Loucy (cell line): ENCODE measurements at regions not wholly inside any gene's neighbourhood (a gene's known extent, or its start where the extent isn't known, plus 50 kb on each side); places are given as distances from the start of the nearest gene placed in this dataset.

Experiments used
- H2AFZ ChIP-seq: fragments of 200-600 bp; sonication (generic); 2 replicates; pipeline ENCODE4 v1.6.0; 2016; ENCODE audit warnings: antibody characterized with exemption, mild to moderate bottlenecking, low read length, moderate library complexity
- H3F3A ChIP-seq: fragments of 200-600 bp; 2 replicates; pipeline ENCODE4 v1.6.0; 2016; ENCODE audit warnings: antibody characterized with exemption, low read depth, mild to moderate bottlenecking
- H3K27me3 ChIP-seq: fragments of 200-600 bp; sonication (generic); 2 replicates; pipeline ENCODE4 v1.6.1; 2014; ENCODE audit warnings: low read length, mild to moderate bottlenecking; ENCODE audit not compliant: insufficient read depth, poor library complexity, severe bottlenecking
- H3K36me3 ChIP-seq: fragments of 200-600 bp; sonication (generic); 2 replicates; pipeline ENCODE4 v1.6.1; 2016; ENCODE audit warnings: low read length; ENCODE audit not compliant: insufficient read depth
- H3K4me1 ChIP-seq: fragments of 200-600 bp; sonication (generic); 2 replicates; pipeline ENCODE4 v1.5.1; 2014; ENCODE audit warnings: low read length, mild to moderate bottlenecking; ENCODE audit not compliant: insufficient read depth, poor library complexity, severe bottlenecking
- H3K4me2 ChIP-seq: fragments of 200-600 bp; sonication (generic); 2 replicates; pipeline ENCODE4 v1.6.0; 2014; ENCODE audit warnings: antibody characterized with exemption, low read length, low read depth, mild to moderate bottlenecking; ENCODE audit not compliant: poor library complexity, severe bottlenecking
- H3K4me3 ChIP-seq: fragments of 200-600 bp; sonication (generic); 2 replicates; pipeline ENCODE4 v1.5.1; 2014; ENCODE audit warnings: low read length, mild to moderate bottlenecking, mixed read lengths; ENCODE audit not compliant: poor library complexity, severe bottlenecking
- H3K79me2 ChIP-seq: fragments of 200-600 bp; sonication (generic); 2 replicates; pipeline ENCODE4 v1.6.1; 2014; ENCODE audit warnings: low read length; ENCODE audit not compliant: insufficient read depth
- H3K9ac ChIP-seq: fragments of 200-600 bp; sonication (generic); 2 replicates; pipeline ENCODE4 v1.6.0; 2014; ENCODE audit warnings: mild to moderate bottlenecking, low read depth, low read length, moderate library complexity; ENCODE audit not compliant: poor library complexity, severe bottlenecking
- H3K9me2 ChIP-seq: fragments of 200-600 bp; sonication (generic); replicated peaks from 2 replicates; pipeline ENCODE4 v1.6.1; 2016; ENCODE audit warnings: low read depth, low read length, mixed read lengths
- H3K9me3 ChIP-seq: fragments of 200-600 bp; sonication (generic); 2 replicates; pipeline ENCODE4 v1.6.1; 2014; ENCODE audit warnings: mild to moderate bottlenecking, antibody characterized with exemption, low read length, low read depth; ENCODE audit not compliant: insufficient read depth
- H4K20me1 ChIP-seq: fragments of 200-600 bp; sonication (generic); 2 replicates; pipeline ENCODE4 v1.6.0; 2014; ENCODE audit warnings: antibody characterized with exemption, low read length, mild to moderate bottlenecking; ENCODE audit not compliant: insufficient read depth, poor library complexity, severe bottlenecking
- CTCF ChIP-seq: fragments of 200-600 bp; sonication (generic); conservative IDR thresholded peaks from 2 replicates; pipeline ENCODE4 v1.5.1; 2014; ENCODE audit warnings: mild to moderate bottlenecking, antibody characterized with exemption, low read length
- EZH2phosphoT487 ChIP-seq: fragments of 200-600 bp; IDR thresholded peaks from 2 replicates; pipeline ENCODE4 v1.6.1; 2018; ENCODE audit warnings: antibody characterized with exemption, mild to moderate bottlenecking, moderate library complexity, borderline replicate concordance

GRCh38 chr13:50248516-50249143 lies 233.4 kb downstream of the KCNRG start:
- Histone ChIP-seq H3K9me2 (no peaks in the 10 kb centered on the region), H2AFZ (peak overlapping the region; percentile 10; the same call in 1 of the 2 replicates), H3K79me2 (peaks cover 86% of the 10 kb centered on the region), H3K36me3 (no peaks in the 10 kb centered on the region), H3K9me3 (no peaks in the 10 kb centered on the region), H3K4me2 (peak overlapping the region; percentile 75), H4K20me1 (no peaks in the 10 kb centered on the region), H3K27me3 (no peaks in the 10 kb centered on the region), H3K4me1 (peaks cover 61% of the 10 kb centered on the region), H3K9ac (peak overlapping the region; percentile 66), H3F3A (no peaks in the 10 kb centered on the region), H3K4me3 (peak overlapping the region; percentile 57)
- TF ChIP-seq EZH2phosphoT487 = no peak
- no peak for TF ChIP-seq CTCF

GRCh38 chr13:50249144-50249521 lies 233.9 kb downstream of the KCNRG start:
- Histone ChIP-seq H3K4me2 (peak overlapping the region; percentile 75), H3K79me2 (peaks cover 84% of the 10 kb centered on the region), H3K27me3 (no peaks in the 10 kb centered on the region), H3K36me3 (no peaks in the 10 kb centered on the region), H4K20me1 (no peaks in the 10 kb centered on the region), H3K9me2 (no peaks in the 10 kb centered on the region), H3K9me3 (no peaks in the 10 kb centered on the region), H3K4me1 (peaks cover 59% of the 10 kb centered on the region), H3K9ac (peak overlapping the region; percentile 66), H3K4me3 (peak overlapping the region; percentile 57), H3F3A (no peaks in the 10 kb centered on the region), H2AFZ (no peak overlapping the region; the same call in 1 of the 2 replicates)
- TF ChIP-seq CTCF (peak; percentile 27), EZH2phosphoT487 (no peak)

- H3K27me3 ChIP-seq = no peaks in the 10 kb centered on the region
- peaks cover 53% of the 10 kb centered on the region for H3K4me1 ChIP-seq
- no peaks in the 10 kb centered on the region for H3K9me3 ChIP-seq
- no peak for TF ChIP-seq EZH2phosphoT487
- TF ChIP-seq CTCF = no peak
- H3F3A ChIP-seq = peaks cover 3% of the 10 kb centered on the region; the same call in 1 of the 2 replicates
- H3K4me3 ChIP-seq = no peak overlapping the region
- no peaks in the 10 kb centered on the region for H3K36me3 ChIP-seq
- peaks cover 5% of the 10 kb centered on the region for H4K20me1 ChIP-seq
- peak overlapping the region; percentile 66 for H3K9ac ChIP-seq
- H2AFZ ChIP-seq = no peak overlapping the region
- no peaks in the 10 kb centered on the region for H3K9me2 ChIP-seq
- H3K4me2 ChIP-seq = no peak overlapping the region
- peaks cover 74% of the 10 kb centered on the region for H3K79me2 ChIP-seq
Measured at GRCh38 chr13:50250401-50250800, 235.2 kb downstream of the KCNRG start.
